ENCODE measurements at regions not wholly inside any gene's neighbourhood (a gene's known extent, or its start where the extent isn't known, plus 50 kb on each side); places are given as distances from the start of the nearest gene placed in this dataset.

- no peak for TF ChIP-seq CTCF (conservative IDR thresholded peaks at IDR 0.05)
- no peak for TF ChIP-seq EZH2 (IDR thresholded peaks at IDR 0.05; ENCODE audit: low read depth)
Observed at GRCh38 chr1:194931166-194931565, 1677.1 kb downstream of the KCNT2 start.

Measured in PC-9 (cell line).